ENCODE measurements at regions not wholly inside any gene's neighbourhood (a gene's known extent, or its start where the extent isn't known, plus 50 kb on each side); places are given as distances from the start of the nearest gene placed in this dataset.
A peak's percentile ranks its signal among the peaks of the same experiment; 100 is the strongest.
"Not testable (repeated sequence)": the region's sequence is repeated elsewhere in the genome, so short reads cannot be mapped to it uniquely, and the experiment has no call there.

DNA sequence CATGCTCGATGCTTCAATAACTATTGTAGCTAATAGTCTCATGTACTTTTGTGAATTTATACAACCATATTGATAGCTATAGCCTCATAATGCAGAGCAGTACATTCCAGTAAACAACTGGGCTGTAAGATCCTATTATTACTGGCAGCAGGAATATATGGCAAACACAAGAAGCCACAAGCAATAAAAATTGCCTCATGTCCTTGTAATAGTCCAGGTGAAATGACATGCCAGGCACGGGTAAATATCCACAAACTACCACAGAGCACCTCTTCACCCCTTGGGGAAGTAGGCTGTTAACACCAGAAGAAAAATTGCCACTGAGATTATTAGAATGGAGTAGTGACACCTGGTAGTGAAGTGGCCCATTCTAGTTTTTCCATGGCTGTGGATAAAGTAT, 158.3 kb downstream of the MTX2 start:
- DNase-seq = no peak

DNA sequence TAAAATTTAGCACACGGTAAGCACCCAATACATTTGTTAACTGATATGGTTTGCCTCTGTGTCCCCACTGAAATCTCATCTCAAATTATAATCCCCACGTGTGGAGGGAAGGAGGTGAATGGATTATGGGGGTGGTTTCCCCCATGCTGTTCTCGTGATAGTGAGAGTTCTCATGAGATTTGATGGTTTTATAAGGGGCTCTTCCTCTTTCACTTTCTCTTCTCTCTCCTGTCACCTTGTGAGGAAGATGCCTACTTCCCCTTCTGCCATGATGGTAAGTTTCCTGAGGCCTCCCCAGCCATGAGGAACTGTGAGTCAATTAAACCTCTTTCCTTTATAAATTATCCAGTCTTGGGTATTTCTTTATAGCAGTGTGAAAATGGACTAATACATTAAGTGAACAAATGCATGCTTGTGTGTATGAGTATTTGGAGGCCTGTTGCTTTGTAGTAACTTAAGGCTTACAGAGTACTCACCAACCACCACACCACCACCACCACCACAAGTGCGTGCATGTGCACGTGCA, 159.8 kb downstream of the MTX2 start:
- DNase-seq = not testable (repeated sequence)

DNA sequence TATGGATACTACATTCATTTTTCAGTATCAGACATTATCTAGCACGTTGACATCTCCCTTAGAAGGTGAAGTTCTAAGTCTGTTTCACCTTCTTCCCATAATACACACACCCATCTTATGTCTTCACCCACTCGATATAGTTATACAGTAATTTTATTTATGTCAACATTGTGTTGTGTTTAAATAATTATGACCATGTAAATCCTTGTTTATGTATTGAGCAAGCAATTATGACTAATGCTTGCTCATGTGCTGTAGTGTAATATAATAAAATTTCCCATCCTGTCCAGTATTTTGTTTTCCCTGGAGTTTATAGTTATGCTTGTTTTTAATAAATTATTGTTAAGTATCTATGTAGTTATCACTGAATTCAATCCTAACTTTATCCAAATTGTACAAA, 163.2 kb downstream of the MTX2 start:
- no peak for DNase-seq

DNA sequence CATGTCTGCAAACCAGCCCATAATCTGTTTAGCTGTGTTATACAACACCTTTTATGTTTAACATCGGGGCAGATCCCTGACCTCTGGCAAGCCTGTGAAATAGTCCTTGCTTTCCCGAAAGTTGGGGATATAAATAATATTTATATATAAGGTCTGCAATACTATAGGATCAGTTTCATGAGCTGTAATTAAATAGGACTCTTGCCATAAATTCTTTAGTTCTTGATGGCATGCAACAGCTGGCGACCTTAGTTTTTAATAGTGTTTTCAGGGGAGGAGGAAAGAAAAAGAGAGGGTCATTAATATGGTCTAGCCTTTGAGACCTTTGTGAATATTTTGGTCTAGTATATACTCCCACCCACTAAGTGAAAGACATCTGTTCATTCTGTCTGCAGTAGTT, 166.5 kb downstream of the MTX2 start:
- no peak for DNase-seq

DNA sequence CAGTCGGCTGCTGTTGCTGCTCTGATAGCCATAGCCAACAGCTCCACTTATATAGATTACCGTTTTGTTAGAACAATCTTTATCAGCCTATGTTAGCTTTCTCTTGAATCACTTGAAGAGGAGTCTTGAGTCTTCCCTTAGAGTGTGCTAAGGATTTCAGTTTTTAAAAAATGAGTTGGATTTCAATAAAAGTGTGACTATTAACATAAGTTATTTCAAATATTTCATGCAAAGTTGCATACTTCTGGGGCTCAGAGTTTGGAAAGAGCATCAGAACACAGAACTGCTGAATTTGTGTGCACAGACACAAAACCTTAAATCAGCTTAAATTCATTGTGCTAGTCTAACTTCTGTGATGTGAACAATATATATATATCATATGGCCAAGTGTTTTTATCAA, 174.7 kb downstream of the MTX2 start:
- DNase-seq = no peak

- no peak for DNase-seq
Observed at GRCh38 chr2:176445956-176446355, 176.7 kb downstream of the MTX2 start.

GRCh38 chr2:176446718-176447414, 177.6 kb downstream of the MTX2 start:
- no peak for DNase-seq

DNA sequence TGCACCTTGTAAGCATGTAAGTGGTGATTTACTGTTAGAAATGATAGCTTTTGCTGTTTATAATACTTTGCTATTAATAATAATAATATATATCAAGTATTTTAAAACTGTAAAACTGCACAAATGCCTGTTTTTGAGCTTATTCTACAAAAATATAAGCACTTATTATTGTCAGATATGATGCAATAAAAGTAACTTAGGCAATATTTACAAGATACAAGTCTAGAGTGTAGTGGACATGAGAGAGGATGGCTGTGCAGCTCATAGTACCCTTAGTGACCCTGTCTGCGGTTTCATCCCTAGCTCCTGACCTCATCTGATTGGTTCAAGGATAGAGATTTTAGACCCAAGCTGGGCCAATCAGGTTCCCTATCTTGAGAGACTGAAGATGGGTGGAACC, 178.4 kb downstream of the MTX2 start:
- DNase-seq = no peak

DNA sequence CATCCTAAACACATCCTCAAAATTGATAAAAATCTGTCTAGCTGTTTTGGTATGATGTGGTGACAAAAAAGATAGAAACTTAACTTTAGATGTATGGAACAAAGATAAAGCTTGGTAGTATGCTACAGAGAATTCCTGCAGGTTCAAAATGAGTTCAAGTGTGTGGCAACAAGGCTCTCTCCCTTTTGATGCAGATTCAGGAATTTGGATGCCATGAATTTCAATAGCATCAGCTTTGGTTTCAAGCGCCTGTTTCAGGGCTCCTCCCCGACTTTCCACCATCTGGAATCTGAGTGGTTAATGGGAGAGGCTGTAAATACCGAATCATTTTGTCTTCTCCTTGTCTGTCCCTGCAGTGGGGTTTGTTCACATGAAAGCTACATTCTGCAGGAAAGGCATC, 180.6 kb downstream of the MTX2 start:
- DNase-seq = no peak

GRCh38 chr2:176453784-176454183, 184.5 kb downstream of the MTX2 start:
- DNase-seq = no peak

- DNase-seq = peak; percentile 81
Observed at GRCh38 chr2:176454893-176455815, 185.9 kb downstream of the MTX2 start.

- DNase-seq = no peak
Observed at GRCh38 chr2:176455816-176456291, 186.6 kb downstream of the MTX2 start.

DNA sequence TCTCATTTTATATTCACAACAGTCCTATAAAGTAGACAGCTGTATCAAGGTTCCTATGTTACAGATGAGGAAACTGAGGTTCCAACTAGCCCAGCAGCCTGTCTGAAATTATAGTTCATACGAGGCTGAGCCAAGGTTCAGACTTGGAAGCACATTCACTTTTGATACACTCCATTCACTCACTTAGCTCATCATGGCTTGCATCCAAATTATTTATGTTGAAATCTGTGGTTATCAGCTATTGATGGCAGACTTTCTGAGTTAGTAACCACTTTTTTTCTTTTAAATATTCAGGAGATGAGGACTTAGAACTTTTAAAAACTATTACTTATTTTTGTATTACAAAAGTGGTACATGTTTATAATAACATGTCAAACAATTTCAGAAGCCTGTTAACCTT, 188.2 kb downstream of the MTX2 start:
- DNase-seq = no peak

- DNase-seq = no peak
Observed at GRCh38 chr2:176461098-176461808, 192.0 kb downstream of the MTX2 start.

DNA sequence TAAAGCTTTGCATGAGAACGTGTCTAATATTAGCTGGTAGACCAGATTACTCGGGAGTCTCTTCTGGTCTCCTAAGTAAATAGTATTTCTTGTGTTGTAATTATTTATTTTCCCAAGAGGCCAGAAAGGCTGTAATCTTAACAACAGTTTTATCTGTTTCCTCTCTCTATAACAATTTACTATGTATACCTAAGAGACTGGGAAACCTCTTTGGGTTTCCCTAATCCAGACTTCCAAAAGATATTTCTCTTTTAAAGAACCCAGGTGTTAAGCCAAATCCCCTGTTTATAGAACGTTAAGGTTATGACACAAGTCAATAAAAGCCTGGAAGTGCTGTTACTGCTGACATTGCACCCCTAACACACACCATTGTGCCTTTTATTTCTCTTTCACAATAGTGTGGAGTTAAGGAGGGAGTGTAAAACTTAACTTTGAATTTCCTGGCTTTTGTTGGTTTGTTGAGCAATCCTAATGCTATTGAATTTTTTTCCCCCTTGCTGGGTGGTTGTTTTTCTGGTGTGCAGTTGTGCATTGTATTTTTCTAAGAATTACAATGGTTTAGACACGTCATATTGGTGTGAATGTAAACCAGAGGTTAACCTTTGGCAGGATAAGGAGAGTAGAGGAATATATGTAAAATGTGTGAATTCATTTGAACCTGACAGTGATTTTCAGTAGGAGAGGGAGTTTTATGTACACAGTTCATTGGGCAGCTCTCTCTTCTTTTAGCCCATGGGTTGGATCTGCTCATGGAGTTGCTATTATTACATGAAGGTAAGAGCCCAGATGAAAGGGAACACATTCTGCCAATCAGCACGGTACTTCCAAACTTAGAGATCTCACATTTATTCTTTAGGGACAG, 192.8 kb downstream of the MTX2 start:
- no peak for DNase-seq

- no peak for DNase-seq
Observed at GRCh38 chr2:176463546-176463945, 194.3 kb downstream of the MTX2 start.

DNA sequence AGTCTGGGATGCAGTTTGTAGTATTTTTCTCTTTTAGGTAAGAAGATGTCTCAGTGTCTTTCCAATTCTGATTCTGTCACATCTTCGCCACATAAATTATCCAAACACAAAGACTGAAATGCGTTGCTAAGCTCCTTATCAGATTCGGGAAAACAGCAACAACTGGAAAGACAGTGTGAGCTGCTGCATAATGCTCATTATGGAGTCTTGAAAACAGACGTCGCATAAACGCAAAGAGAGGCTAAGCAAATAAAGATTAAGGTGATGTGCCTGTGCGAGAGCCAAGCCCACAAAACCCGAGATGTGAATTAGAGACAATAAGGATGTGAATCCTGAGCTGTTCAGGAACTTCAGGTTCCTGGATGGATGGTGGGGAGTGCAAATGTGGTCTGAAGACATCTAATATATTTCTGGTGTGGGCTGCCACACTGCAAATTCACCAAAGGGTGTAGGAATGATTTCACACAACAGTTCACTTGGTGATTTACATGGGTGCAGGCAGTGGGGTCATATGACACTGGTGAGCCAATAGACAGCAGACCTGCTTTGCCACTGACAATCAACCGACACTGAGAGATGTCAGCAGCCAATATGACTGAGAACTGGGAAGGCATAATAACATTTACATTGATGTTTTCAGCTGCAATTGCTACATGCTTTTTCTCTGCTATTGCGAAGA, 195.8 kb downstream of the MTX2 start:
- DNase-seq = no peak

DNA sequence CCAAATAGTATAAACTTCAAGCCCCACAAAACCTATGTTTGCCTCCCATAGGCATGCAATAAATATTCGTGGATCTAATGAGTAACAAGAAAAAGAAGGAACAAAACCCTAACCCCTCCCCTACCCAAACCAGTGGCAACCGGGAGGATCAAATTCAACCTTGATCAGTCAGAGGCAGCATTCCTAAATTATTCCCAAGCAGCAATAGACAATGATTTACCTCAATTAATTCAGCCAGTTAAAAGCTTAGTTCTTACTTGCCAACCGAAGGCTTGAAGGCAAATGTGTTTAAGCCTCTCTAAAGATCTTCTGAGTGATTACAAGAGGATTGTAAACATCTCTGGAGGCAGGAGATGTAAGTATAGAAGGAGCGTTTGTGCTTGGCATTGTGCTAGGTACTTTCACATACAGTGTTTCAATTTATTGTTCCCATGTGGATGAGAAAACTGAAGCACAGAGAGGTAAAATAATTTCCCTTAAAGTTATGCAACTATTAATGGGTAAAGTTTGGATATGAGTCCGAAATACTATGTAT, 197.7 kb downstream of the MTX2 start:
- no peak for DNase-seq

DNA sequence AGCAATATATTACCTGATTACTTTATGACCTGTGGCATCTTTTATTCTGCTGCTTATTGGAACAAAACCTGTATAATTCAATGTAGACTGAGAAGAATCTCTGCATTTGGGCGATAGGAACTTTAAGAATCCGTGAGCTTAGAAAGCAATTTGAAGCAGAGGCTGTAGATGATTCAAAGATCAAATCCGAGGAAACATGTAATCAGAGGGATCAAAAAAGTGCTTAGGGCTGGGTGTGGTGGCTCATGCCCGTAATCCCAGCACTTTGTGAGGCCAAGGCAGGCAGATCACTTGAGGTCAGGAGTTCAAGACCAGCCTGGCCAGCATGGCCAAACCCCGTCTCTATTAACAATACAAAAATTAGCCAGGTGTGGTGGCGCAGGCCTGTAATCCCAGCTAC, 198.4 kb downstream of the MTX2 start:
- DNase-seq = no peak

DNA sequence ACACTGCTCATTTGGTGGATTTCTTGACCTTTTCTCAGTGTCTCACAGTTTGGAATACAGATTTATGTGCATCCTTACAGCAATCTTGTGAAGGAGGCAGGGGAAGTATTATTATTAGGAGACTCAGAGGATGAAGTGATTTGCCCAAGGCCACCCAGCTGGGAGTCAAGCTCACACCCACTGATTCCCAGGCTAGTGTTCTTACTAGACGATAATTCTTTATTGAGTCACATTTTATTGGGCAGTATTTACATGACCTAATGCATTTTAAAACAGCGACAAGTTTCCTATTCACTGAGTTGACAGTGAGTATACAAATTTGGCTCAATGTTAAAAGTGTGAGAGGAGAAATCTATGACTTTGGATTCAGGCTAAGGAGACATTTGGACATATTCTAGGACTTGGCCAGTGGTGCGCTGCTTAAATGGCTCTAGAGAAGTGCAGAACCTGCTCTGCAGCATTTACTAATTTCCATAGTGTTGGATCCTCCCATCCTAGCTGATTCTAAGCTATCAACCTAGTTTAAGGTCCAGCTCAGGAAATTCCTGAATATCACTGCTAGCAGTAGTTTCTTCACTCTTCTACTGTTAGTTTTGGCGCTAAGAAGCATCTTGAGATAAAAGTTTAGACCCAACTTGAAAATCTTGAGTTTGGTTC, 199.3 kb downstream of the MTX2 start:
- DNase-seq = no peak

DNA sequence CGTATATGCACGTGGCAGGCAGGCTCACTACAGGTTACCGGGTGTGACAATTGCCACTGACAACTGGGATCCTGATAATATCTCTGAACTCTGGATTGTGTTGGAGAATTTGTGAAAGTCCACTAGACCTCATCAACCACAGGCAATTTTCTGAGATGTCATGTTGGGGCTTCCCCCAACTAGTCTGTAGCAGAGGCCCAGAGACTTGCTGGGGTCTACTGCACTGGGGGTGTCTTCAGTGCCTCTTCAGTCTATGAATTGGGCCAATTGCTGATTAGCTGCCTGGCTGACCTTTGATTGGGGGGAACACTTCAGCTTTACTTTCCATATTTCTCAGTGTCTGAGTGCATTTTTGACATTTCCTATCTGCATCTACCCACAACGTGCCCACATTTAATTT, 201.5 kb downstream of the MTX2 start:
- DNase-seq = no peak

Measured in hematopoietic multipotent progenitor cell treated with erythropoietin and hydrocortisone succinate and interleukin-3 and kit ligand, for 6 days (in vitro differentiated cells).